GM10266 (cell line): ENCODE measurements at regions not wholly inside any gene's neighbourhood (a gene's known extent, or its start where the extent isn't known, plus 50 kb on each side); places are given as distances from the start of the nearest gene placed in this dataset.

Source experiments
- DNase-seq: peaks from one replicate; pipeline ENCODE4 v3.0.0; 2012; ENCODE audit errors: extremely low spot score
- CTCF ChIP-seq: IDR thresholded peaks from 2 replicates; pipeline ENCODE4 v1.5.1; 2012; ENCODE audit warnings: mild to moderate bottlenecking, low read depth; ENCODE audit not compliant: control insufficient read depth, insufficient read depth; ENCODE audit errors: missing control alignments

GRCh38 chr14:104313674-104314073 is 175.3 kb downstream of the KIF26A start:
- TF ChIP-seq CTCF = no peak
- no peak for DNase-seq

GRCh38 chr14:104314251-104314941 is 176.0 kb downstream of the KIF26A start:
- TF ChIP-seq CTCF = no peak
- no peak for DNase-seq

GRCh38 chr14:104315169-104315568 is 176.8 kb downstream of the KIF26A start:
- no peak for TF ChIP-seq CTCF
- no peak for DNase-seq

GRCh38 chr14:104315625-104316024 is 177.2 kb downstream of the KIF26A start:
- no peak for TF ChIP-seq CTCF
- DNase-seq = no peak

- TF ChIP-seq CTCF = no peak
- DNase-seq = no peak
Measured at GRCh38 chr14:104316121-104316722, 177.8 kb downstream of the KIF26A start.

GRCh38 chr14:104316723-104317491 is 178.5 kb downstream of the KIF26A start:
- DNase-seq = no peak

More at GRCh38 chr14:104316723-104317491, 178.5 kb downstream of the KIF26A start:
- no peak for TF ChIP-seq CTCF
